Inferior parietal cortex (tissue), 1 donor: ENCODE measurements at regions not wholly inside any gene's neighbourhood (a gene's known extent, or its start where the extent isn't known, plus 50 kb on each side); places are given as distances from the start of the nearest gene placed in this dataset.

Source experiments
- DNase-seq: peaks from one replicate; pipeline ENCODE4 v3.0.0-alpha.2; 2016; ENCODE audit errors: extremely low spot score

GRCh38 chr16:86381491-86381890 lies 128.8 kb upstream of the FOXF1 start:
- DNase-seq, result no peak

- no peak for DNase-seq
Measured at GRCh38 chr16:86382067-86382773, 128.1 kb upstream of the FOXF1 start.

- DNase-seq, result no peak
Measured at GRCh38 chr16:86382774-86383407, 127.4 kb upstream of the FOXF1 start.

GRCh38 chr16:86383488-86384262 lies 126.7 kb upstream of the FOXF1 start:
- DNase-seq, result no peak

- DNase-seq, result no peak
Measured at GRCh38 chr16:86384263-86384649, 126.1 kb upstream of the FOXF1 start.

GRCh38 chr16:86384980-86385379 lies 125.3 kb upstream of the FOXF1 start:
- DNase-seq, result no peak

- no peak for DNase-seq
Measured at GRCh38 chr16:86387468-86388440, 122.6 kb upstream of the FOXF1 start.

- DNase-seq, result no peak
Measured at GRCh38 chr16:86388976-86389375, 121.4 kb upstream of the FOXF1 start.

- no peak for DNase-seq
Measured at GRCh38 chr16:86389566-86390328, 120.6 kb upstream of the FOXF1 start.

- no peak for DNase-seq
Measured at GRCh38 chr16:86390335-86390734, 120.0 kb upstream of the FOXF1 start.

- no peak for DNase-seq
Measured at GRCh38 chr16:86391486-86391885, 118.8 kb upstream of the FOXF1 start.

- DNase-seq, result no peak
Measured at GRCh38 chr16:86391984-86392383, 118.3 kb upstream of the FOXF1 start.

- DNase-seq, result no peak
Measured at GRCh38 chr16:86392436-86393152, 117.7 kb upstream of the FOXF1 start.

GRCh38 chr16:86393907-86394626 lies 116.3 kb upstream of the FOXF1 start:
- no peak for DNase-seq

- no peak for DNase-seq
Measured at GRCh38 chr16:86395477-86395876, 114.8 kb upstream of the FOXF1 start.

- DNase-seq, result no peak
Measured at GRCh38 chr16:86396422-86396821, 113.9 kb upstream of the FOXF1 start.

GRCh38 chr16:86396901-86397311 lies 113.4 kb upstream of the FOXF1 start:
- no peak for DNase-seq

GRCh38 chr16:86398201-86398600 lies 112.1 kb upstream of the FOXF1 start:
- no peak for DNase-seq

- DNase-seq, result no peak
Measured at GRCh38 chr16:86398622-86399021, 111.7 kb upstream of the FOXF1 start.

- no peak for DNase-seq
Measured at GRCh38 chr16:86401126-86401525, 109.2 kb upstream of the FOXF1 start.
